ENCODE measurements at regions not wholly inside any gene's neighbourhood (a gene's known extent, or its start where the extent isn't known, plus 50 kb on each side); places are given as distances from the start of the nearest gene placed in this dataset.

DNA sequence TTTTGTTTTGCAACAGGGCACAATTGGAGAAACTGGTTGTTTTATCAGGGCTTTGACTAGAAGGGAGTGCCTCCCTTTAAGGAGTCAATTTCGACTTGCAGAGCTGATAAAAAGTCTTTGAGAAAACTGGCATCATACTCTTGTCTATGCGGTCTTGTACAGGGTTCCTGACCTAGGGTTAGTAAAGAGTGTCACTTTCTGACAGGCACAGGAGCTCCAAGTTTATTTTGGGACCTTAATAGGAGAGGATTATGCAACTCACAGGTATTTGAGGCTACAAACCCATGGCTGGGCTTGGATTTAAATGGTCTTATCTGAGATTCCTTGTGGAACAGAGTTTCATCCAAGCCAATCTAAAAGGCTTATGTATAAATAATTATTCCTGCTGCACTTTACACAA is 365.4 kb downstream of the HTR1B start:
- POLR2A ChIA-PET, result no interaction called here
- ATAC-seq (no peak), DNase-seq (ENCODE audit: low read depth, low spot score) (no peak)
- H3K4me3 ChIP-seq (ENCODE audit: low read depth in 2 of 2, low read length in 2 of 2), result no peak overlapping the region
- no TSS peak for BruUV-seq (replicated peaks)
- intact Hi-C loops (cut with micrococcal nuclease; ENCODE audit: unreplicated experiment), result no loop called here
- no peaks in the 10 kb centered on the region for H3K27me3 ChIP-seq (ENCODE audit: control insufficient read depth, insufficient read depth, low read length)
- H3K27ac ChIP-seq (ENCODE audit: low read length), result no peak overlapping the region
- H3K4me1 ChIP-seq (ENCODE audit: control insufficient read depth, insufficient read depth, low read length), result no peaks in the 10 kb centered on the region
- TF ChIP-seq SIN3A (IDR thresholded peaks at IDR 0.05; ENCODE audit: borderline replicate concordance, insufficient read depth, low read depth, low read length) (no peak), POLR2AphosphoS5 (IDR thresholded peaks at IDR 0.05; ENCODE audit: low read depth, low read length) (no peak), TCF7L2 (IDR thresholded peaks at IDR 0.05; ENCODE audit: low read depth, low read length) (no peak)
- TF ChIP-seq, protein P1, sequence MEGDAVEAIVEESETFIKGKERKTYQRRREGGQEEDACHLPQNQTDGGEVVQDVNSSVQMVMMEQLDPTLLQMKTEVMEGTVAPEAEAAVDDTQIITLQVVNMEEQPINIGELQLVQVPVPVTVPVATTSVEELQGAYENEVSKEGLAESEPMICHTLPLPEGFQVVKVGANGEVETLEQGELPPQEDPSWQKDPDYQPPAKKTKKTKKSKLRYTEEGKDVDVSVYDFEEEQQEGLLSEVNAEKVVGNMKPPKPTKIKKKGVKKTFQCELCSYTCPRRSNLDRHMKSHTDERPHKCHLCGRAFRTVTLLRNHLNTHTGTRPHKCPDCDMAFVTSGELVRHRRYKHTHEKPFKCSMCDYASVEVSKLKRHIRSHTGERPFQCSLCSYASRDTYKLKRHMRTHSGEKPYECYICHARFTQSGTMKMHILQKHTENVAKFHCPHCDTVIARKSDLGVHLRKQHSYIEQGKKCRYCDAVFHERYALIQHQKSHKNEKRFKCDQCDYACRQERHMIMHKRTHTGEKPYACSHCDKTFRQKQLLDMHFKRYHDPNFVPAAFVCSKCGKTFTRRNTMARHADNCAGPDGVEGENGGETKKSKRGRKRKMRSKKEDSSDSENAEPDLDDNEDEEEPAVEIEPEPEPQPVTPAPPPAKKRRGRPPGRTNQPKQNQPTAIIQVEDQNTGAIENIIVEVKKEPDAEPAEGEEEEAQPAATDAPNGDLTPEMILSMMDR (IDR thresholded peaks at IDR 0.05), result no peak
- TF ChIP-seq, protein P2, sequence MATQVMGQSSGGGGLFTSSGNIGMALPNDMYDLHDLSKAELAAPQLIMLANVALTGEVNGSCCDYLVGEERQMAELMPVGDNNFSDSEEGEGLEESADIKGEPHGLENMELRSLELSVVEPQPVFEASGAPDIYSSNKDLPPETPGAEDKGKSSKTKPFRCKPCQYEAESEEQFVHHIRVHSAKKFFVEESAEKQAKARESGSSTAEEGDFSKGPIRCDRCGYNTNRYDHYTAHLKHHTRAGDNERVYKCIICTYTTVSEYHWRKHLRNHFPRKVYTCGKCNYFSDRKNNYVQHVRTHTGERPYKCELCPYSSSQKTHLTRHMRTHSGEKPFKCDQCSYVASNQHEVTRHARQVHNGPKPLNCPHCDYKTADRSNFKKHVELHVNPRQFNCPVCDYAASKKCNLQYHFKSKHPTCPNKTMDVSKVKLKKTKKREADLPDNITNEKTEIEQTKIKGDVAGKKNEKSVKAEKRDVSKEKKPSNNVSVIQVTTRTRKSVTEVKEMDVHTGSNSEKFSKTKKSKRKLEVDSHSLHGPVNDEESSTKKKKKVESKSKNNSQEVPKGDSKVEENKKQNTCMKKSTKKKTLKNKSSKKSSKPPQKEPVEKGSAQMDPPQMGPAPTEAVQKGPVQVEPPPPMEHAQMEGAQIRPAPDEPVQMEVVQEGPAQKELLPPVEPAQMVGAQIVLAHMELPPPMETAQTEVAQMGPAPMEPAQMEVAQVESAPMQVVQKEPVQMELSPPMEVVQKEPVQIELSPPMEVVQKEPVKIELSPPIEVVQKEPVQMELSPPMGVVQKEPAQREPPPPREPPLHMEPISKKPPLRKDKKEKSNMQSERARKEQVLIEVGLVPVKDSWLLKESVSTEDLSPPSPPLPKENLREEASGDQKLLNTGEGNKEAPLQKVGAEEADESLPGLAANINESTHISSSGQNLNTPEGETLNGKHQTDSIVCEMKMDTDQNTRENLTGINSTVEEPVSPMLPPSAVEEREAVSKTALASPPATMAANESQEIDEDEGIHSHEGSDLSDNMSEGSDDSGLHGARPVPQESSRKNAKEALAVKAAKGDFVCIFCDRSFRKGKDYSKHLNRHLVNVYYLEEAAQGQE (IDR thresholded peaks at IDR 0.05; ENCODE audit: insufficient read depth in 1 of 2, low read depth in 2 of 2, low read length in 1 of 2), result no peak
- CTCF ChIA-PET, result no interaction called here
- H3K9me3 ChIP-seq (ENCODE audit: control insufficient read depth, insufficient read depth, low read depth, low read length), result no peaks in the 10 kb centered on the region
- H3K36me3 ChIP-seq (ENCODE audit: control insufficient read depth, insufficient read depth, low read length), result no peaks in the 10 kb centered on the region
- in situ Hi-C loops (cut with HindIII; ENCODE audit: low pct_unique_long_range_greater_than_20kb, low sequenced_read_pairs), result no loop called here

DNA sequence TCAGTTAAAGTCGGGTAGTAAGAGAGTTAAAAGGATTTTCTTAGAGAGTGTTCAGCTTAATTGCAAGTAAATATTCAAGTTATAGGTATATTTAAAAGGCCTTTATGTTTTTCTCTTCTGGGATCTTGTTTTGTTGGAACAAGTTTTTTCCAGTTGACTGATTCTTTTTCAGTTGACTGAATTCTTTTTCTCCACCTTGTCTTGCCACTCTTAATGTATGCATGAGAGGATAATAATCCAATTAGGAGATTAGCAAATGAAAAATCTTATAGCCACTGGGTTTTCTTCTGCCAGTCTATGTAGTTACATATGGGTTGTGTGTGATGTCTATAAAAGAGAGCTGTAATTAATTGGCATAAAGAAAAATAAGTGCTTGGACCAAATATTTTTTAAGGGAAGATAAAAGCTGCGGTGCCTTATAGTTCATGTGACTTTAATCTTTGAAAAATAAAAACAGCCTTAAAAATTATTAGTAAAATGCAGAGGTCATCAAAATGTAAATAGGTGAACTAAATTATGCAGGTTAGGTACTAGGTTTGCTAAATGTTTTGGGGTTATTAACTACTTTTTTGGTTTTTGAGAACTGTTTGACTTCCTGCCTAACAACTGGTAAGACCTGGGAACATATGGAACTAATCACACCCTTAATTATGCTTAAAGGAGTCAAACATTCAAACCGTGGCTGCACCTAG is 367.2 kb downstream of the HTR1B start:
- no TSS peak for BruUV-seq (replicated peaks)
- ATAC-seq (no peak), DNase-seq (ENCODE audit: low read depth, low spot score) (no peak)
- H3K27ac ChIP-seq (ENCODE audit: low read length), result no peak overlapping the region
- in situ Hi-C loops (cut with HindIII; ENCODE audit: low pct_unique_long_range_greater_than_20kb, low sequenced_read_pairs), result no loop called here
- no peaks in the 10 kb centered on the region for H3K4me1 ChIP-seq (ENCODE audit: control insufficient read depth, insufficient read depth, low read length)
- H3K4me3 ChIP-seq (ENCODE audit: low read depth in 2 of 2, low read length in 2 of 2), result no peak overlapping the region
- H3K9me3 ChIP-seq (ENCODE audit: control insufficient read depth, insufficient read depth, low read depth, low read length), result no peaks in the 10 kb centered on the region
- ChIA-PET POLR2A (no interaction called here), CTCF (no interaction called here)
- no peak for TF ChIP-seq POLR2AphosphoS5 (IDR thresholded peaks at IDR 0.05; ENCODE audit: low read depth, low read length)
- no peak for TF ChIP-seq TCF7L2 (IDR thresholded peaks at IDR 0.05; ENCODE audit: low read depth, low read length)
- intact Hi-C loops (cut with micrococcal nuclease; ENCODE audit: unreplicated experiment), result no loop called here
- no peaks in the 10 kb centered on the region for H3K36me3 ChIP-seq (ENCODE audit: control insufficient read depth, insufficient read depth, low read length)
- H3K27me3 ChIP-seq (ENCODE audit: control insufficient read depth, insufficient read depth, low read length), result no peaks in the 10 kb centered on the region

DNA sequence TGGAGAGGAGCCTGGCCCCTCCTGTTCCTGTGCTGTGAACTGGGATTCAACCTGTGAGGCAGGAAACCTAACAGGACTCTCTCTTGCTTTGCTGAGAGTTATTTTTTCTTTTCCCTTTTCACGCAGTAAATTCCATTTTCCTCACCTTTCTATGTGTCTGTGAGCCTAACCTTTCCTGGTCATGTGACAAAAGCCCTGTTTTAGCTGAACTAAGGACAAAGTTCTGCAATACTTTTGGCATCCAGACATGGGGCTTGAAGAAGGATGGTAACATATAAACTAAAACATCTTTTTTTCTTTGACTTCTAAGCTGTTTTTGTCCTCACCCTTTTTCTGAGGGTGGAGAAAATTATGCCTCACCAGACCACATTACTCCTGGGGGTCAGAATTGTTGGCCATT is 368.5 kb downstream of the HTR1B start:
- Histone ChIP-seq H3K27me3 (ENCODE audit: control insufficient read depth, insufficient read depth, low read length) (no peaks in the 10 kb centered on the region), H3K9me3 (ENCODE audit: control insufficient read depth, insufficient read depth, low read depth, low read length) (no peaks in the 10 kb centered on the region), H3K4me1 (ENCODE audit: control insufficient read depth, insufficient read depth, low read length) (no peaks in the 10 kb centered on the region), H3K36me3 (ENCODE audit: control insufficient read depth, insufficient read depth, low read length) (no peaks in the 10 kb centered on the region), H3K4me3 (ENCODE audit: low read depth in 2 of 2, low read length in 2 of 2) (no peak overlapping the region), H3K27ac (ENCODE audit: low read length) (no peak overlapping the region)
- TF ChIP-seq, protein P2 (IDR thresholded peaks at IDR 0.05; ENCODE audit: insufficient read depth in 1 of 2, low read depth in 2 of 2, low read length in 1 of 2), result no peak
- TF ChIP-seq POLR2AphosphoS5 (IDR thresholded peaks at IDR 0.05; ENCODE audit: low read depth, low read length), result no peak
- DNase-seq (ENCODE audit: low read depth, low spot score), result no peak
- BruUV-seq (replicated peaks), result no TSS peak
- in situ Hi-C loops (cut with HindIII; ENCODE audit: low pct_unique_long_range_greater_than_20kb, low sequenced_read_pairs), result no loop called here
- POLR2A ChIA-PET, result no interaction called here
- no peak for ATAC-seq
- CTCF ChIA-PET, result no interaction called here
- intact Hi-C loops (cut with micrococcal nuclease; ENCODE audit: unreplicated experiment), result no loop called here

All from Panc1 (cell line).